Fibroblast of the aortic adventitia (primary cell): ENCODE measurements at regions not wholly inside any gene's neighbourhood (a gene's known extent, or its start where the extent isn't known, plus 50 kb on each side); places are given as distances from the start of the nearest gene placed in this dataset.

Source experiments
- DNase-seq: peaks from one replicate; pipeline ENCODE4 v3.0.0-alpha.2; 2010; ENCODE audit warnings: low read depth
- H3K4me3 ChIP-seq: 2 replicates; pipeline ENCODE4 v1.5.1; 2011; ENCODE audit warnings: low read depth, mild to moderate bottlenecking, control low read depth, low read length, moderate library complexity
- TF ChIP-seq, protein P1 (sequence below): IDR thresholded peaks from 2 replicates; pipeline ENCODE4 v1.5.1; 2011; ENCODE audit warnings: mild to moderate bottlenecking, low read length, control low read depth, inconsistent platforms; ENCODE audit not compliant: insufficient read depth

DNA sequence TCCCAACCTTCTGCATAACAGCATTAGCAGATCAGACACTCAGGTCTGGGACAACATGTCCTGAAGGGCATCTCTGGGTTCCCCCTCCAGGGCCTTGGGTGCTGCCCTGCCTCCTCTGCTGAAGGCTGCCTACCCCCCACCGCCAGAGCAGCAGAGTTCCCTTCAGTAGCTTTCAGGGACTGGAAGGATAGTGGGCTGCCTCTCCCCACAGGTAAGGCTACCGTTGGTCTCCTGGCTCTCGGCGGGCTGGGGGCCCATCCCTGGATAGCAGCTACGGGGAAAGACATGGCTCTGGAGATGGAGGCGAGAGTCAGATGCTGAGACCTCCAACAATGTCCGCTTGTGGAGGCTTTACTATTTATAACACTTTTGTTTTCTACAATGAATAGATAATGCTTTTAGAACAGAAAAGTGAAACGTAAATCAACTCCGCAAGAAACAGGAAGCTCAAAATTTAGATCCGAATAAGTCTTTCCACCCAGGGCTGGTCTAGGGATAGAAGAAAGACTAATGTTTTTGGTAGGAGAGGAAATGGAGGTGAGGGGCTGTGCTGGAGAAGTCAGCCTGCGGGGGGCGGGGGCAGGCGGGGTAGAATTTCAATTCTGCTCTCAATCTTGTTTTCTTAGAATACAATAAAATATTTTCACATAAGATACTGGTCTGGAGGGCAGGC lies 58.4 kb downstream of the ARL4C start:
- TF ChIP-seq, protein P1, sequence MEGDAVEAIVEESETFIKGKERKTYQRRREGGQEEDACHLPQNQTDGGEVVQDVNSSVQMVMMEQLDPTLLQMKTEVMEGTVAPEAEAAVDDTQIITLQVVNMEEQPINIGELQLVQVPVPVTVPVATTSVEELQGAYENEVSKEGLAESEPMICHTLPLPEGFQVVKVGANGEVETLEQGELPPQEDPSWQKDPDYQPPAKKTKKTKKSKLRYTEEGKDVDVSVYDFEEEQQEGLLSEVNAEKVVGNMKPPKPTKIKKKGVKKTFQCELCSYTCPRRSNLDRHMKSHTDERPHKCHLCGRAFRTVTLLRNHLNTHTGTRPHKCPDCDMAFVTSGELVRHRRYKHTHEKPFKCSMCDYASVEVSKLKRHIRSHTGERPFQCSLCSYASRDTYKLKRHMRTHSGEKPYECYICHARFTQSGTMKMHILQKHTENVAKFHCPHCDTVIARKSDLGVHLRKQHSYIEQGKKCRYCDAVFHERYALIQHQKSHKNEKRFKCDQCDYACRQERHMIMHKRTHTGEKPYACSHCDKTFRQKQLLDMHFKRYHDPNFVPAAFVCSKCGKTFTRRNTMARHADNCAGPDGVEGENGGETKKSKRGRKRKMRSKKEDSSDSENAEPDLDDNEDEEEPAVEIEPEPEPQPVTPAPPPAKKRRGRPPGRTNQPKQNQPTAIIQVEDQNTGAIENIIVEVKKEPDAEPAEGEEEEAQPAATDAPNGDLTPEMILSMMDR = no peak
- H3K4me3 ChIP-seq = no peak overlapping the region
- DNase-seq = no peak

- no peak overlapping the region for H3K4me3 ChIP-seq
- TF ChIP-seq, protein P1 = no peak
- no peak for DNase-seq
Observed at GRCh38 chr2:234437642-234438304, 59.1 kb downstream of the ARL4C start.

DNA sequence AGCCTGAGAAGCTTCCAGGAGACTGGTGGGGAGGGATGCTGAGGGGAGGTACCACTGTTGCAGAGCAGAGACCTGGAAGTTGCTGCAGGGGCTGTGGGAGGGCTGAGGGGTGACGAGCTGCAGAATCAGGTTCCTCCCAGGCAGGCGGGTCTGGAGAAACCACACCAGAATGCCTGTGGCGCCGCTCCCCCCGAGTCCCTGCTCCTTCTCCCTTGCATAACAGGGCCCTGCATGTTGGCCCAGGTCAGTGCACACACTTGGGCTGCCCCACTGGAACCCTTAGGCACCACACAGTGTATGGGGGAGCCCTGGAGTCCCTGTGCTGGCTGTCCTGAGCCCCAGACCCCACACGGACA lies 60.4 kb downstream of the ARL4C start:
- DNase-seq = no peak
- H3K4me3 ChIP-seq = no peak overlapping the region
- TF ChIP-seq, protein P1 = no peak

- DNase-seq = no peak
Observed at GRCh38 chr2:234435836-234436481, 60.9 kb downstream of the ARL4C start.

GRCh38 chr2:234433201-234433600 lies 63.7 kb downstream of the ARL4C start:
- DNase-seq = peak; percentile 59
- H3K4me3 ChIP-seq = no peak overlapping the region
- TF ChIP-seq, protein P1 = no peak

More at GRCh38 chr2:234435836-234436481, 60.9 kb downstream of the ARL4C start:
- TF ChIP-seq, protein P1 = no peak
- H3K4me3 ChIP-seq = no peak overlapping the region

DNA sequence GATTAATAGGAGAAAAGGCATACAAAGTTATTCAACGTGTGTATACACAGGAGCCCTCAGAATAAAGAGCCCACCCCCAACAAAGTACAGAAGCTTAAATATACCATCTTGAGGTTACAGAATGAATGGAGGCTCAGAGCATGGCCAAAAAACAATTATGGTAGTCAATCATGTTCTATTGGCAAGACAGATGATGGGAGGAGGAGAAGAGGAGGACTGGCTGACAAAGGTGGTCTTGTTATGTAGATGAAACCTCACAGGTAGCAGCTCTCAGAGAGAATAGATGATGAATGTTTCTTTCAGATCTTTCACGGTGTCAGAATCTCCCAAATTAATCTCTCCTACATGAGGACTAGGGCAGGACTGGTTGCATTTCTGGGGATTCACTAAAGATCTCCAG lies 66.0 kb downstream of the ARL4C start:
- DNase-seq = no peak
- TF ChIP-seq, protein P1 = no peak
- H3K4me3 ChIP-seq = no peak overlapping the region
